CD14-positive monocyte (primary cell): ENCODE measurements at regions not wholly inside any gene's neighbourhood (a gene's known extent, or its start where the extent isn't known, plus 50 kb on each side); places are given as distances from the start of the nearest gene placed in this dataset.

Experiments used
- DNase-seq, 3 donors: peaks; one replicate each; pipeline ENCODE4 v3.0.0-alpha.2; 2011 to 2022
- H2AFZ ChIP-seq: 2 replicates; pipeline ENCODE4 v1.6.0; 2012; ENCODE audit warnings: mild to moderate bottlenecking, low read depth, low read length, inconsistent platforms; ENCODE audit not compliant: insufficient read depth, poor library complexity, severe bottlenecking
- H3K27ac ChIP-seq, 2 donors: 1 replicate in 1 of 2; 2 replicates in 1 of 2; pipeline ENCODE4 v1.5.1; 2012 to 2013; ENCODE audit warnings: low read length in 2 of 2, control low read depth in 1 of 2, inconsistent platforms in 1 of 2, low read depth in 1 of 2, mild to moderate bottlenecking in 1 of 2
- H3K27me3 ChIP-seq, 2 donors: one replicate each; pipeline versions ENCODE4 v1.6.0 to v1.6.1; 2011 to 2013; ENCODE audit warnings: low read length in 2 of 2; ENCODE audit not compliant: control insufficient read depth in 2 of 2, insufficient read depth in 2 of 2
- H3K36me3 ChIP-seq, 2 donors: replicated peaks in 1 of 2; 1 replicate in 1 of 2; 2 replicates in 1 of 2; pipeline versions ENCODE4 v1.5.1 to v1.6.1; 2012 to 2013; ENCODE audit warnings: low read length in 2 of 2, control low read depth in 1 of 2, inconsistent platforms in 1 of 2, mild to moderate bottlenecking in 1 of 2; ENCODE audit not compliant: insufficient read depth in 2 of 2, control insufficient read depth in 1 of 2
- H3K4me1 ChIP-seq, 2 donors: 1 replicate in 1 of 2; 2 replicates in 1 of 2; pipeline versions ENCODE4 v1.5.1 to v1.6.1; 2012 to 2013; ENCODE audit warnings: low read length in 2 of 2, control low read depth in 1 of 2, inconsistent platforms in 1 of 2, mild to moderate bottlenecking in 1 of 2, moderate library complexity in 1 of 2; ENCODE audit not compliant: insufficient read depth in 2 of 2, control insufficient read depth in 1 of 2
- H3K4me2 ChIP-seq: replicated peaks from 2 replicates; pipeline ENCODE3; 2012; ENCODE audit warnings: low read length, moderate library complexity, mild to moderate bottlenecking; ENCODE audit not compliant: poor library complexity, severe bottlenecking; ENCODE audit errors: extremely low read depth
- H3K4me3 ChIP-seq, 3 experiments: fragments of 200-600 bp in 1 of 3; sonication (generic) in 1 of 3; replicated peaks in 1 of 3; 1 replicate in 2 of 3; 2 replicates in 1 of 3; pipeline ENCODE4 v1.5.1; 2011 to 2013; ENCODE audit warnings: low read length in 3 of 3, mild to moderate bottlenecking in 3 of 3, control low read depth in 2 of 3, low read depth in 2 of 3, inconsistent platforms in 1 of 3, moderate library complexity in 1 of 3
- H3K79me2 ChIP-seq: 2 replicates; pipeline ENCODE4 v1.6.0; 2012; ENCODE audit warnings: mild to moderate bottlenecking, control low read depth, inconsistent platforms, low read length, moderate library complexity; ENCODE audit not compliant: insufficient read depth
- H3K9ac ChIP-seq: 2 replicates; pipeline ENCODE4 v1.6.0; 2017; ENCODE audit warnings: low read length, mild to moderate bottlenecking; ENCODE audit not compliant: insufficient read depth, poor library complexity, severe bottlenecking
- H3K9me3 ChIP-seq, 2 donors: replicated peaks in 1 of 2; 1 replicate in 1 of 2; 2 replicates in 1 of 2; pipeline versions ENCODE4 v1.5.1 to v1.6.1; 2012 to 2013; ENCODE audit warnings: low read length in 2 of 2, control low read depth in 1 of 2; ENCODE audit not compliant: control insufficient read depth in 1 of 2, insufficient read depth in 1 of 2
- H4K20me1 ChIP-seq: 2 replicates; pipeline ENCODE4 v1.6.0; 2012; ENCODE audit warnings: mild to moderate bottlenecking, low read length, control low read depth, moderate library complexity; ENCODE audit not compliant: insufficient read depth
- H3K27ac Mint-ChIP-seq, 7 donors: one replicate each; pipeline ENCODE4 v1.8.0; 2020; ENCODE audit warnings: mild to moderate bottlenecking in 7 of 7, mixed read lengths in 7 of 7, moderate library complexity in 6 of 7, inconsistent platforms in 2 of 7
- H3K27me3 Mint-ChIP-seq, 3 donors: one replicate each; pipeline ENCODE4 v1.8.0; 2021 to 2022; ENCODE audit warnings: low read depth in 3 of 3, mild to moderate bottlenecking in 3 of 3, mixed read lengths in 3 of 3, moderate library complexity in 3 of 3, inconsistent platforms in 1 of 3
- H3K36me3 Mint-ChIP-seq, 2 donors: one replicate each; pipeline ENCODE4 v1.8.0; 2020; ENCODE audit warnings: mixed read lengths in 2 of 2, inconsistent platforms in 1 of 2, mild to moderate bottlenecking in 1 of 2
- H3K4me1 Mint-ChIP-seq: one replicate; pipeline ENCODE4 v1.8.0; 2020; ENCODE audit warnings: mild to moderate bottlenecking, mixed read lengths
- H3K4me3 Mint-ChIP-seq, 2 donors: one replicate each; pipeline ENCODE4 v1.8.0; 2020; ENCODE audit warnings: mild to moderate bottlenecking in 2 of 2, mixed read lengths in 2 of 2, moderate library complexity in 1 of 2
- H3K9me3 Mint-ChIP-seq, 7 donors: one replicate each; pipeline ENCODE4 v1.8.0; 2020 to 2022; ENCODE audit warnings: mixed read lengths in 7 of 7, mild to moderate bottlenecking in 6 of 7, moderate library complexity in 6 of 7, inconsistent platforms in 2 of 7
- WGBS: methylation state at CpG from one replicate; pipeline ENCODE4 v1.1.5; 2013; ENCODE audit warnings: missing lambda C conversion rate; ENCODE audit not compliant: insufficient coverage; 5-methylcytosine and 5-hydroxymethylcytosine counted together
- intact Hi-C, 2 donors: fragments of 100-400 bp; cut with micrococcal nuclease; formaldehyde crosslinking; loops; one replicate each; pipeline versions ENCODE4 v1.15.0 to v1.15.1; 2023
- TF ChIP-seq, protein P1 (sequence below): fragments of 200-600 bp; IDR thresholded peaks from one replicate; pipeline ENCODE4 v1.8.0; 2022; ENCODE audit warnings: antibody characterized with exemption, mild to moderate bottlenecking

DNA sequence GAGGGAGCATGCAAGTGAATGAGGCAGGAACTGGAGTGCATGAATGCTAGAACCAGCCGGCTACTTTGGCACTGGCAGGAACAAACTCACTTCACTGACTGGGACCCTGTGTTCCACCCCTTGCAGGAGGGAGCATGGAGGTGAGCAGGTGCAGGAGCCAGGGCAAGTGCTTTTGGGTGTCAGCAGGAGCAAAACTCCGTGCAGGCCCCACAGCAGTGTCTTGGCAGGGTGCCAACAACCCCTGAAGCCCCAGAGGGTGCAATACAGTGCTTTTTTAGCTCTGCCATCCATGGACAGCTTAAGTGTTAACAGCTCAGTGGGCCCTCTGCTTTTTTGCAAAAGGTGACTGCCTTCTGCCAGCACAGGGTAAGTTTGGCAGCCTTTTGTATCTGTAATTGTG is 245.8 kb upstream of the PCSK5 start:
- Histone ChIP-seq H3K79me2 (no peaks in the 10 kb centered on the region), H3K27ac (no peak overlapping the region), H4K20me1 (no peaks in the 10 kb centered on the region), H3K27me3 (no peaks in the 10 kb centered on the region), H3K9ac (no peak overlapping the region), H3K9me3 (peaks cover 0 to 9% of the 10 kb centered on the region in 2 donors), H2AFZ (no peak overlapping the region), H3K4me2 (no peak overlapping the region), H3K36me3 (no peaks in the 10 kb centered on the region), H3K4me1 (no peaks in the 10 kb centered on the region), H3K4me3 (no peak overlapping the region)
- peaks cover 0 to 1% (median 0%) of the 10 kb centered on the region in 3 donors for H3K27me3 Mint-ChIP-seq
- TF ChIP-seq, protein P1, sequence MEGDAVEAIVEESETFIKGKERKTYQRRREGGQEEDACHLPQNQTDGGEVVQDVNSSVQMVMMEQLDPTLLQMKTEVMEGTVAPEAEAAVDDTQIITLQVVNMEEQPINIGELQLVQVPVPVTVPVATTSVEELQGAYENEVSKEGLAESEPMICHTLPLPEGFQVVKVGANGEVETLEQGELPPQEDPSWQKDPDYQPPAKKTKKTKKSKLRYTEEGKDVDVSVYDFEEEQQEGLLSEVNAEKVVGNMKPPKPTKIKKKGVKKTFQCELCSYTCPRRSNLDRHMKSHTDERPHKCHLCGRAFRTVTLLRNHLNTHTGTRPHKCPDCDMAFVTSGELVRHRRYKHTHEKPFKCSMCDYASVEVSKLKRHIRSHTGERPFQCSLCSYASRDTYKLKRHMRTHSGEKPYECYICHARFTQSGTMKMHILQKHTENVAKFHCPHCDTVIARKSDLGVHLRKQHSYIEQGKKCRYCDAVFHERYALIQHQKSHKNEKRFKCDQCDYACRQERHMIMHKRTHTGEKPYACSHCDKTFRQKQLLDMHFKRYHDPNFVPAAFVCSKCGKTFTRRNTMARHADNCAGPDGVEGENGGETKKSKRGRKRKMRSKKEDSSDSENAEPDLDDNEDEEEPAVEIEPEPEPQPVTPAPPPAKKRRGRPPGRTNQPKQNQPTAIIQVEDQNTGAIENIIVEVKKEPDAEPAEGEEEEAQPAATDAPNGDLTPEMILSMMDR: no peak
- peaks cover 8% of the 10 kb centered on the region for H3K4me1 Mint-ChIP-seq
- H3K27ac Mint-ChIP-seq: no peak overlapping the region
- no peaks in the 10 kb centered on the region for H3K36me3 Mint-ChIP-seq
- H3K4me3 Mint-ChIP-seq: no peak overlapping the region
- intact Hi-C loops: no loop called here
- H3K9me3 Mint-ChIP-seq: peaks cover 0 to 10% (median 4%) of the 10 kb centered on the region in 7 donors
- 93% methylated on average over 2 of the region's 2 CpGs for WGBS
- no peak for DNase-seq

DNA sequence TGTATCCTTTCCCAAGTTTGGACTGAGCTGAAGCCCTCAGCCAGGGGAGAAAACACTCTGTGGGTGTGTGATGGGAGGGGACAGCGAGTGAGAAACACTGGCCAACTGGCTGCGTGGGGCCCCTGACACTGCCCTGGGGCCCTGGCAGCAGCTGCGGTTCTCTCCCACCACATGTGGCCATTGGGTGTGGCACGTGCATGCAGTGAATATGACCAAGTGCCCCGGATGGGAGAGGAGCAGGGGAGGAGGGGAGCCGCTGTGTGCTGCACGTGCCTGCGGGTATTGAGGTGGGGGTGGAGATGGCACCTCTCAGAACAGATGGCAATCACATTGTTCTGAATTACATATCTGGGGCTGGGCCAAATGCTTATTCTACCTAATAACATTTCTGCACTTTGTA is 242.4 kb upstream of the PCSK5 start:
- WGBS: 100% methylated on average over 2 of the region's 8 CpGs
- no peaks in the 10 kb centered on the region for H3K36me3 ChIP-seq
- no peaks in the 10 kb centered on the region for H3K27me3 ChIP-seq
- peaks cover 8% of the 10 kb centered on the region for H3K4me1 Mint-ChIP-seq
- H3K4me3 Mint-ChIP-seq: no peak overlapping the region
- no peak overlapping the region for H3K9ac ChIP-seq
- intact Hi-C loops: no loop called here
- H4K20me1 ChIP-seq: no peaks in the 10 kb centered on the region
- no peak overlapping the region for H3K4me2 ChIP-seq
- no peaks in the 10 kb centered on the region for H3K79me2 ChIP-seq
- H3K27ac Mint-ChIP-seq: no peak overlapping the region
- no peaks in the 10 kb centered on the region for H3K36me3 Mint-ChIP-seq
- H3K27ac ChIP-seq: no peak overlapping the region
- H2AFZ ChIP-seq: no peak overlapping the region
- no peaks in the 10 kb centered on the region for H3K4me1 ChIP-seq
- peaks cover 0 to 3% (median 0%) of the 10 kb centered on the region in 3 donors for H3K27me3 Mint-ChIP-seq
- DNase-seq: no peak
- TF ChIP-seq, protein P1: no peak
- no peak overlapping the region for H3K4me3 ChIP-seq
- peaks cover 0 to 16% (median 4%) of the 10 kb centered on the region in 7 donors for H3K9me3 Mint-ChIP-seq
- peaks cover 0 to 9% of the 10 kb centered on the region in 2 donors for H3K9me3 ChIP-seq
